OCI-LY7 (cell line): ENCODE measurements at regions not wholly inside any gene's neighbourhood (a gene's known extent, or its start where the extent isn't known, plus 50 kb on each side); places are given as distances from the start of the nearest gene placed in this dataset.

Experiments
- BruUV-seq: library from RNA; stranded (reverse); fragments of 400-500 nt; replicated peaks from 2 replicates; lab custom pipeline; 2021; lab: Mats Ljungman, UMichigan
- CTCF ChIA-PET: fragments of 300-600 bp; sonication (Branson Sonifier 250); formaldehyde crosslinking; loops from one replicate; lab custom pipeline; 2022; ENCODE audit warnings: antibody characterized with exemption; ENCODE audit not compliant: unreplicated experiment; lab: Charles Lee
- POLR2A ChIA-PET: fragments of 300-600 bp; sonication (Branson Sonifier 250); formaldehyde crosslinking; loops from one replicate; lab custom pipeline; 2022; ENCODE audit warnings: antibody characterized with exemption; lab: Charles Lee
- DNase-seq: peaks from one replicate; pipeline ENCODE4 v3.0.0-alpha.2; 2015; ENCODE audit warnings: low spot score
- H2AFZ ChIP-seq: fragments of 200-600 bp; sonication (generic), shearing (Covaris generic); 2 replicates; pipeline ENCODE4 v1.6.1; 2014; ENCODE audit warnings: mild to moderate bottlenecking, antibody characterized with exemption, low read length, moderate library complexity
- H3K27ac ChIP-seq: fragments of 200-600 bp; sonication (generic); 2 replicates; pipeline ENCODE4 v1.5.1; 2014; ENCODE audit warnings: mixed run types, low read depth, mild to moderate bottlenecking, moderate library complexity, low read length, inconsistent platforms; ENCODE audit not compliant: poor library complexity, severe bottlenecking
- H3K36me3 ChIP-seq: fragments of 200-600 bp; sonication (generic); 2 replicates; pipeline ENCODE4 v1.6.1; 2014; ENCODE audit warnings: mild to moderate bottlenecking, antibody characterized with exemption, low read length, moderate library complexity, mixed read lengths; ENCODE audit not compliant: insufficient read depth
- H3K4me1 ChIP-seq: fragments of 200-600 bp; sonication (generic); 2 replicates; pipeline ENCODE4 v1.5.1; 2014; ENCODE audit warnings: mild to moderate bottlenecking, low read length; ENCODE audit not compliant: insufficient read depth, poor library complexity, severe bottlenecking
- H3K4me2 ChIP-seq: fragments of 200-600 bp; sonication (generic); 2 replicates; pipeline ENCODE4 v1.6.1; 2014; ENCODE audit warnings: mild to moderate bottlenecking, low read length
- H3K4me3 ChIP-seq: fragments of 200-600 bp; sonication (generic); 2 replicates; pipeline ENCODE4 v1.5.1; 2014; ENCODE audit warnings: mild to moderate bottlenecking, low read depth, low read length; ENCODE audit not compliant: poor library complexity, severe bottlenecking
- H3K79me2 ChIP-seq: fragments of 200-600 bp; sonication (generic); 2 replicates; pipeline ENCODE4 v1.6.1; 2016; ENCODE audit warnings: low read depth, mild to moderate bottlenecking, low read length, moderate library complexity, mixed read lengths; ENCODE audit not compliant: insufficient read depth
- H3K9me2 ChIP-seq: fragments of 200-600 bp; sonication (generic); 2 replicates; pipeline ENCODE4 v1.6.1; 2016; ENCODE audit warnings: mild to moderate bottlenecking, low read length, mixed read lengths; ENCODE audit not compliant: insufficient read depth
- H3K9me3 ChIP-seq: fragments of 200-600 bp; sonication (generic); 2 replicates; pipeline ENCODE4 v1.6.1; 2014; ENCODE audit warnings: mild to moderate bottlenecking, mixed run types, low read length, mixed read lengths
- H4K20me1 ChIP-seq: fragments of 200-600 bp; sonication (generic); 2 replicates; pipeline ENCODE4 v1.6.1; 2014; ENCODE audit warnings: mild to moderate bottlenecking, antibody characterized with exemption, low read length, moderate library complexity, mixed read lengths; ENCODE audit not compliant: insufficient read depth
- EZH2phosphoT487 ChIP-seq: fragments of 200-600 bp; sonication (generic); IDR thresholded peaks from 2 replicates; pipeline ENCODE4 v1.6.1; 2018; ENCODE audit warnings: low read depth, borderline replicate concordance, mild to moderate bottlenecking, mixed run types, antibody characterized with exemption, low read length, moderate library complexity, mixed read lengths
- intact Hi-C: fragments of 100-400 bp; cut with micrococcal nuclease; formaldehyde crosslinking; loops from one replicate; pipeline ENCODE4 v1.10.0; 2022; ENCODE audit not compliant: unreplicated experiment
- TF ChIP-seq, protein P1 (sequence below): fragments of 200-600 bp; sonication (generic); conservative IDR thresholded peaks from 2 replicates; pipeline ENCODE4 v1.5.1; 2014; ENCODE audit warnings: mild to moderate bottlenecking, antibody characterized with exemption, low read length, moderate library complexity, mixed read lengths

DNA sequence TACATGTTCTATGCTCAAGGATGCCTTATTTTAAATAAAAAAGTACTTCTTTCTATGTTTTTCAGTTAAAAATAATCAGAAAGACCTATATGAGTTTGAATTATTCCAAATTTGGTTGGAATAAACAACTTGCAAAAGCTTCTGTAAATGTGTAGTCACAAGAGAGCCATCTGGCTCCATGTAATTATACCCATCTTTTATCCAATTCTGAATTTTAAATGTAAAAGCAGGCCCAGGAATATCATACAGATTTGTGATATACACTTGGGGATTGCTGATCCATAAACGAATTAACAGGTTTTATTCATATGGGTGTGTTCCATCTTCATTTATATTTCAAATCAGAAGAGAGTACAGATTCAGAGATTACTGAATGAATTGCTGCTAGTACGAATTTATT is 329.2 kb upstream of the LRFN5 start:
- no peaks in the 10 kb centered on the region for H3K4me1 ChIP-seq
- no peak overlapping the region for H3K4me2 ChIP-seq
- ChIA-PET POLR2A (no interaction called here), CTCF (no interaction called here)
- H3K27ac ChIP-seq = no peak overlapping the region
- H3K9me3 ChIP-seq = 0 out of 2 replicates have a peak, but pooled peaks cover 3% of the 10 kb centered on the region
- no peak for DNase-seq
- H2AFZ ChIP-seq = no peak overlapping the region
- no peaks in the 10 kb centered on the region for H3K36me3 ChIP-seq
- TF ChIP-seq EZH2phosphoT487 = no peak
- TF ChIP-seq, protein P1, sequence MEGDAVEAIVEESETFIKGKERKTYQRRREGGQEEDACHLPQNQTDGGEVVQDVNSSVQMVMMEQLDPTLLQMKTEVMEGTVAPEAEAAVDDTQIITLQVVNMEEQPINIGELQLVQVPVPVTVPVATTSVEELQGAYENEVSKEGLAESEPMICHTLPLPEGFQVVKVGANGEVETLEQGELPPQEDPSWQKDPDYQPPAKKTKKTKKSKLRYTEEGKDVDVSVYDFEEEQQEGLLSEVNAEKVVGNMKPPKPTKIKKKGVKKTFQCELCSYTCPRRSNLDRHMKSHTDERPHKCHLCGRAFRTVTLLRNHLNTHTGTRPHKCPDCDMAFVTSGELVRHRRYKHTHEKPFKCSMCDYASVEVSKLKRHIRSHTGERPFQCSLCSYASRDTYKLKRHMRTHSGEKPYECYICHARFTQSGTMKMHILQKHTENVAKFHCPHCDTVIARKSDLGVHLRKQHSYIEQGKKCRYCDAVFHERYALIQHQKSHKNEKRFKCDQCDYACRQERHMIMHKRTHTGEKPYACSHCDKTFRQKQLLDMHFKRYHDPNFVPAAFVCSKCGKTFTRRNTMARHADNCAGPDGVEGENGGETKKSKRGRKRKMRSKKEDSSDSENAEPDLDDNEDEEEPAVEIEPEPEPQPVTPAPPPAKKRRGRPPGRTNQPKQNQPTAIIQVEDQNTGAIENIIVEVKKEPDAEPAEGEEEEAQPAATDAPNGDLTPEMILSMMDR = no peak
- no peaks in the 10 kb centered on the region for H3K9me2 ChIP-seq
- intact Hi-C loops = no loop called here
- no TSS peak for BruUV-seq
- no peaks in the 10 kb centered on the region for H3K79me2 ChIP-seq
- H4K20me1 ChIP-seq = no peaks in the 10 kb centered on the region
- H3K4me3 ChIP-seq = no peak overlapping the region

DNA sequence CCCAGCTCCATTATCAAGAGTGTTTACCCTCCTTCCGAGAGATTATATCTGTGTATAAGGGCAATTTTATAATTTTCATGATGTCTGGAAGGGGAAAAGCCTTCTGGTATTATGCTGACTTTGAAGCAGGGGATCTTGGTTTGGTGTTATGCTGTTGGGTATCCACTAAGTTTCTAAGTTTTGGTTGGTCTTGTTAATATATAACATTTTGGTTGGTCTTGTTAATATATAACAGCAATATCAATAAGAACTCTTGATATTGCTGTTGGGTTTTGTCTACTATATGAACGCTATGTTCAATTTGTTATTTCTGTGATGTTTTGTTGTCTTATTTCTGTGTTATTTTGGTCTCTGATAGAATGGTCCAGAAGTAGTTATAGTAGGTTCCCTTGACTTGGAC is 349.2 kb upstream of the LRFN5 start:
- Histone ChIP-seq H3K9me2 (no peaks in the 10 kb centered on the region), H3K36me3 (no peaks in the 10 kb centered on the region), H4K20me1 (no peaks in the 10 kb centered on the region), H3K4me2 (no peak overlapping the region), H3K9me3 (no peaks in the 10 kb centered on the region), H3K79me2 (no peaks in the 10 kb centered on the region), H3K4me1 (no peaks in the 10 kb centered on the region), H3K27ac (no peak overlapping the region), H3K4me3 (no peak overlapping the region), H2AFZ (no peak overlapping the region)
- no TSS peak for BruUV-seq
- no peak for TF ChIP-seq EZH2phosphoT487
- TF ChIP-seq, protein P1 = no peak
- intact Hi-C loops = no loop called here
- CTCF ChIA-PET = no interaction called here
- POLR2A ChIA-PET = no interaction called here
- no peak for DNase-seq

DNA sequence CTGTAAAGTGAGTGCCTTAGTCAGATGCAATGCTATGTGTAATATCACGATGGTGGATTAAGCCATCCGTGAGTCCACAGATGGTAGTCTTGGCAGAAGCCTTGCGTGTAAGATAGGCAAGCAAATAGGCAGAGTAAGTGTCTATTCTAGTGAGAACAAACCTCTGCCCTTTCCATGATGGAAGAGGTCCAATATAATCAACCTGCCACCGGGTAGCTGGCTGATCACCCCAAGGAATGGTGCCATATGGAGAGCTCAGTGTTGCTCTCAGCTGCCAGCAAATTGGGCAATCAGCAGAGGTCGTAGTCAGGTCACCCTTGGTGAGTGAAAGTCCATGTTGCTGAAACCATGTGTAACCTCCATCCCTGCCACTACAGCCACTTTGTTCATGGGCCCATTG is 371.2 kb upstream of the LRFN5 start:
- no peak for DNase-seq
- no TSS peak for BruUV-seq
- no peak overlapping the region for H3K4me3 ChIP-seq
- no peak for TF ChIP-seq EZH2phosphoT487
- TF ChIP-seq, protein P1 = no peak
- no peak overlapping the region for H2AFZ ChIP-seq
- no peaks in the 10 kb centered on the region for H3K36me3 ChIP-seq
- no peaks in the 10 kb centered on the region for H3K79me2 ChIP-seq
- no peak overlapping the region for H3K27ac ChIP-seq
- no peaks in the 10 kb centered on the region for H3K9me3 ChIP-seq
- ChIA-PET POLR2A (no interaction called here), CTCF (no interaction called here)
- intact Hi-C loops = no loop called here
- no peaks in the 10 kb centered on the region for H3K9me2 ChIP-seq
- H3K4me2 ChIP-seq = no peak overlapping the region
- no peaks in the 10 kb centered on the region for H3K4me1 ChIP-seq
- H4K20me1 ChIP-seq = no peaks in the 10 kb centered on the region
